HUES6 (cell line): ENCODE measurements at regions not wholly inside any gene's neighbourhood (a gene's known extent, or its start where the extent isn't known, plus 50 kb on each side); places are given as distances from the start of the nearest gene placed in this dataset.
"Not testable (repeated sequence)": the region's sequence is repeated elsewhere in the genome, so short reads cannot be mapped to it uniquely, and the experiment has no call there.

Experiments used
- H3K27ac ChIP-seq: 2 replicates; pipeline ENCODE4 v1.7.0; 2013; ENCODE audit warnings: low read depth, mild to moderate bottlenecking, low read length, inconsistent platforms
- H3K27me3 ChIP-seq: 2 replicates; pipeline ENCODE4 v1.6.1; 2013; ENCODE audit warnings: low read length; ENCODE audit not compliant: control insufficient read depth, insufficient read depth
- H3K36me3 ChIP-seq: 2 replicates; pipeline ENCODE4 v1.6.1; 2013; ENCODE audit warnings: low read length; ENCODE audit not compliant: control insufficient read depth, insufficient read depth
- H3K4me1 ChIP-seq: 2 replicates; pipeline ENCODE4 v1.6.1; 2013; ENCODE audit warnings: low read length; ENCODE audit not compliant: control insufficient read depth, insufficient read depth
- H3K4me3 ChIP-seq: 2 replicates; pipeline ENCODE4 v1.5.1; 2013; ENCODE audit warnings: low read depth, low read length
- H3K9ac ChIP-seq: one replicate; pipeline ENCODE4 v1.6.1; 2013; ENCODE audit warnings: mild to moderate bottlenecking, low read length
- H3K9me3 ChIP-seq: 2 replicates; pipeline ENCODE4 v1.6.1; 2013; ENCODE audit warnings: low read depth, low read length; ENCODE audit not compliant: control insufficient read depth, insufficient read depth

- H3K27me3 ChIP-seq, H3K27ac ChIP-seq, H3K36me3 ChIP-seq, H3K9ac ChIP-seq, H3K9me3 ChIP-seq, H3K4me1 ChIP-seq, H3K4me3 ChIP-seq: not testable (repeated sequence)
Observed at GRCh38 chrX:35221391-35221790, 278.8 kb downstream of the FAM47B start.

GRCh38 chrX:35244088-35244741 is 301.6 kb downstream of the FAM47B start:
- Histone ChIP-seq H3K9ac (no peak overlapping the region), H3K27me3 (no peaks in the 10 kb centered on the region), H3K4me3 (no peak overlapping the region), H3K9me3 (no peaks in the 10 kb centered on the region; the same call in 1 of the 2 replicates), H3K36me3 (no peaks in the 10 kb centered on the region), H3K4me1 (no peaks in the 10 kb centered on the region), H3K27ac (no peak overlapping the region)

GRCh38 chrX:35244796-35245508 is 302.4 kb downstream of the FAM47B start:
- H3K36me3 ChIP-seq, result no peaks in the 10 kb centered on the region
- H3K4me1 ChIP-seq, result no peaks in the 10 kb centered on the region
- H3K9ac ChIP-seq, result no peak overlapping the region
- H3K27me3 ChIP-seq, result no peaks in the 10 kb centered on the region
- H3K9me3 ChIP-seq, result no peaks in the 10 kb centered on the region; the same call in 1 of the 2 replicates
- no peak overlapping the region for H3K27ac ChIP-seq
- no peak overlapping the region for H3K4me3 ChIP-seq

- no peaks in the 10 kb centered on the region for H3K36me3 ChIP-seq
- no peak overlapping the region for H3K27ac ChIP-seq
- no peaks in the 10 kb centered on the region for H3K4me1 ChIP-seq
- H3K9ac ChIP-seq, result no peak overlapping the region
- no peaks in the 10 kb centered on the region for H3K27me3 ChIP-seq
- no peaks in the 10 kb centered on the region; the same call in 1 of the 2 replicates for H3K9me3 ChIP-seq
- H3K4me3 ChIP-seq, result no peak overlapping the region
Observed at GRCh38 chrX:35251226-35251625, 308.6 kb downstream of the FAM47B start.

GRCh38 chrX:35276115-35276514 is 333.5 kb downstream of the FAM47B start:
- Histone ChIP-seq H3K27me3 (no peaks in the 10 kb centered on the region; the same call in 1 of the 2 replicates), H3K27ac (no peak overlapping the region), H3K36me3 (no peaks in the 10 kb centered on the region), H3K4me3 (no peak overlapping the region), H3K9me3 (no peaks in the 10 kb centered on the region), H3K9ac (no peak overlapping the region), H3K4me1 (no peaks in the 10 kb centered on the region)

- no peak overlapping the region for H3K27ac ChIP-seq
Observed at GRCh38 chrX:35285289-35285962, 342.8 kb downstream of the FAM47B start.

GRCh38 chrX:35288657-35289056 is 346.1 kb downstream of the FAM47B start:
- Histone ChIP-seq H3K9me3 (no peaks in the 10 kb centered on the region), H3K9ac (no peak overlapping the region), H3K4me1 (no peaks in the 10 kb centered on the region), H3K36me3 (no peaks in the 10 kb centered on the region), H3K4me3 (no peak overlapping the region), H3K27ac (no peak overlapping the region), H3K27me3 (no peaks in the 10 kb centered on the region; the same call in 1 of the 2 replicates)

More at GRCh38 chrX:35285289-35285962, 342.8 kb downstream of the FAM47B start:
- Histone ChIP-seq H3K36me3 (no peaks in the 10 kb centered on the region), H3K9ac (no peak overlapping the region), H3K4me1 (no peaks in the 10 kb centered on the region), H3K4me3 (no peak overlapping the region), H3K27me3 (no peaks in the 10 kb centered on the region; the same call in 1 of the 2 replicates), H3K9me3 (no peaks in the 10 kb centered on the region)

- no peaks in the 10 kb centered on the region for H3K9me3 ChIP-seq
- H3K4me3 ChIP-seq, result no peak overlapping the region
- H3K4me1 ChIP-seq, result no peaks in the 10 kb centered on the region
- H3K27me3 ChIP-seq, result no peaks in the 10 kb centered on the region; the same call in 1 of the 2 replicates
- no peaks in the 10 kb centered on the region for H3K36me3 ChIP-seq
- H3K9ac ChIP-seq, result no peak overlapping the region
- H3K27ac ChIP-seq, result no peak overlapping the region
Observed at GRCh38 chrX:35289952-35290351, 347.4 kb downstream of the FAM47B start.

- no peaks in the 10 kb centered on the region for H3K36me3 ChIP-seq
- no peaks in the 10 kb centered on the region; the same call in 1 of the 2 replicates for H3K27me3 ChIP-seq
- H3K9me3 ChIP-seq, result no peaks in the 10 kb centered on the region
- no peak overlapping the region for H3K4me3 ChIP-seq
- no peak overlapping the region for H3K27ac ChIP-seq
- no peaks in the 10 kb centered on the region for H3K4me1 ChIP-seq
- H3K9ac ChIP-seq, result no peak overlapping the region
Observed at GRCh38 chrX:35291013-35291412, 348.4 kb downstream of the FAM47B start.

- Histone ChIP-seq H3K4me1 (no peaks in the 10 kb centered on the region), H3K36me3 (no peaks in the 10 kb centered on the region), H3K9ac (no peak overlapping the region), H3K27ac (no peak overlapping the region), H3K9me3 (no peaks in the 10 kb centered on the region), H3K4me3 (no peak overlapping the region), H3K27me3 (no peaks in the 10 kb centered on the region; the same call in 1 of the 2 replicates)
Observed at GRCh38 chrX:35292522-35292921, 349.9 kb downstream of the FAM47B start.

- not testable (repeated sequence) for H3K4me1 ChIP-seq, H3K4me3 ChIP-seq, H3K27ac ChIP-seq, H3K27me3 ChIP-seq, H3K36me3 ChIP-seq, H3K9ac ChIP-seq
- peaks cover 47% of the 10 kb centered on the region for H3K9me3 ChIP-seq
Observed at GRCh38 chrX:35305037-35305436, 362.4 kb downstream of the FAM47B start.
